Cardiac muscle cell (in vitro differentiated cells and primary cell): ENCODE measurements at regions not wholly inside any gene's neighbourhood (a gene's known extent, or its start where the extent isn't known, plus 50 kb on each side); places are given as distances from the start of the nearest gene placed in this dataset.

Experiments
- DNase-seq, 2 donors: peaks; one replicate each; pipeline versions ENCODE4 v3.0.0 to v3.0.0-alpha.2; 2010 to 2017; ENCODE audit warnings: low read depth in 1 of 2, low spot score in 1 of 2
- H3K27ac ChIP-seq: fragments of 200-600 bp; sonication (generic); 2 replicates; pipeline ENCODE4 v1.5.1; 2016
- H3K27me3 ChIP-seq: fragments of 200-600 bp; sonication (generic); 2 replicates; pipeline ENCODE4 v1.6.0; 2016; ENCODE audit warnings: control low read depth
- H3K36me3 ChIP-seq: fragments of 200-600 bp; sonication (generic); 2 replicates; pipeline ENCODE4 v1.5.1; 2016; ENCODE audit warnings: control low read depth
- H3K4me1 ChIP-seq: fragments of 200-600 bp; sonication (generic); 2 replicates; pipeline ENCODE4 v1.8.1; 2017; ENCODE audit warnings: low read depth, mild to moderate bottlenecking, mixed run types
- H3K4me3 ChIP-seq: fragments of 200-600 bp; sonication (generic); 2 replicates; pipeline ENCODE4 v1.5.1; 2016; ENCODE audit warnings: mild to moderate bottlenecking
- H3K9me3 ChIP-seq: fragments of 200-600 bp; sonication (generic); 2 replicates; pipeline ENCODE4 v1.5.1; 2017; ENCODE audit warnings: low read depth, mild to moderate bottlenecking, control low read depth
- CTCF ChIP-seq: IDR thresholded peaks from 2 replicates; pipeline ENCODE4 v1.5.1; 2012; ENCODE audit warnings: low read depth, mild to moderate bottlenecking, low read length

DNA sequence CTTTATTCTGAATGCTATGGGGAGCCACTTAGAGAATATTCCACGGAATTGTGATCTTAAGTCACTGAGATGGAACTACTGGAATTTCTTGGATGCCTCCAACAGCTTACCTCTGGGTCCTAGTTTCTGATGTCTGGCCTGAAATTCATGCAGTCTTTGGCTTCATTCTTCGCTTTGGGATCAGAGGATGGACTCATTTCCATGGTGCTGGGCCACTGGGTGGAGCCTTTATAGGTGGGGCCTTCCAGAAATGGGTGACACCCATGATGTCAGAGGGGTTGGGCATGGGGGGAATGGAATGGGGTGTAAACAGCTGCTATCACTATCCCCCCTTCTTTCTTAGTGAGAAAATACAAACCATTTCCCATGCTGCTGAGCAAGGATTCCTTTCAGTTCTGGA lies 73.7 kb upstream of the FGGY start:
- no peaks in the 10 kb centered on the region for H3K27me3 ChIP-seq
- H3K27ac ChIP-seq = no peak overlapping the region
- H3K9me3 ChIP-seq = no peaks in the 10 kb centered on the region
- H3K36me3 ChIP-seq = no peaks in the 10 kb centered on the region
- TF ChIP-seq CTCF = no peak
- H3K4me3 ChIP-seq = no peak overlapping the region
- DNase-seq = no peak
- H3K4me1 ChIP-seq = peaks cover 3% of the 10 kb centered on the region

DNA sequence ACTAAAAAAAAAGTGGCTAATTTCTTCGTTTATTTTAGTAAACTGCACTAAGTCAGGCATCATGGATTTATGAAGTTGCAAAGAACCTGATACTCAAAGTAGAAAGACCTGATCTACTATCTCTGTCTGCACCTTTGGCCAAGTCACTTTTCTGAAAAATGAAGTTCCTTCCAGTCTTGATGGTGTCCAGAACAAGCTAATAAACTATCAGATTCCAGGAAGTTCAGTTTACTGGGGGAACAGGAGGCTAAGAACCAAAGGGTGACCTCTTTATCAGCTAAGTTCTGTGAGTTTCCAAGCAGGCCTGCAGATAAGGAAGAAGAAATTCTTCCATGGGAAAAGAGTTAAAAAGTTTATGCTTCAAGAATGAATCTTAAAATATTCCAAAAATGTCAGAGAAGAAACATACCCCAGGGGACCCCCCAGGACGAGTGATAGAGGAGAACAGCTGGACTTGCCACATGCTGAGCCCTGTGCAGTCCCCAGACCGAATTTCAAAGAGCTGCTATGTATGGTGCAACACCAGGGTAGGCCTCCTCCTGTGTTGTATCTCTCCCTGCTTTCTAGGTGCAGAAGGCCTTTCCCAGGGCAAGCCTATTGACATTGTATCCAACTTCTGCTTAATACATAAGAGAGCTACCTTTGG lies 72.8 kb upstream of the FGGY start:
- Histone ChIP-seq H3K27ac (no peak overlapping the region), H3K9me3 (no peaks in the 10 kb centered on the region), H3K36me3 (no peaks in the 10 kb centered on the region), H3K4me3 (no peak overlapping the region), H3K4me1 (peaks cover 3% of the 10 kb centered on the region), H3K27me3 (no peaks in the 10 kb centered on the region)
- peak; percentile 3 to 82 for DNase-seq
- no peak for TF ChIP-seq CTCF

GRCh38 chr1:59225594-59226316 lies 71.1 kb upstream of the FGGY start:
- no peak overlapping the region for H3K27ac ChIP-seq
- DNase-seq = no peak

DNA sequence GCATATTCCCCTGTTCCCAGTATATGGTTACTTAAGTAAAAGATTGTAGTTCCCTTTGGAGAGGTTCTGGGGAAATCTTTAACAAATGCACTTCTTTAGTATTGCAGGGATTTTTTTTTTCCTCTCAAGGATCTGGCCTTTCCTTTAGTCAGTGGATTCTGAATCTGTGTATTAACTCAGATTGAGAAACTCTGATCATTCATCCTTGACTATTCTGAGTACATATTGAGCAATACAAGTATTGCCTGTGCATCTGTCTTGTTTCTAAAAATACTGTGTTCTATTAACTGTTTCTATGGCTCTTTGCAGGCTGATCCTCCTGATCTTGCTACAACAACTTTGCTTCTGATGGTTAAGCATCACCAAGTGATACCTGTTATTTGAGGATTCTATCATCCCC lies 67.8 kb upstream of the FGGY start:
- no peak for TF ChIP-seq CTCF
- Histone ChIP-seq H3K4me1 (peaks cover under 1% of the 10 kb centered on the region), H3K9me3 (no peaks in the 10 kb centered on the region), H3K36me3 (no peaks in the 10 kb centered on the region), H3K27ac (no peak overlapping the region), H3K4me3 (no peak overlapping the region), H3K27me3 (no peaks in the 10 kb centered on the region)
- DNase-seq = peak in 1 of 2 donors; percentile 62

More at GRCh38 chr1:59225594-59226316, 71.1 kb upstream of the FGGY start:
- Histone ChIP-seq H3K36me3 (no peaks in the 10 kb centered on the region), H3K4me3 (no peak overlapping the region), H3K4me1 (peaks cover 3% of the 10 kb centered on the region), H3K27me3 (no peaks in the 10 kb centered on the region), H3K9me3 (no peaks in the 10 kb centered on the region)
- no peak for TF ChIP-seq CTCF

DNA sequence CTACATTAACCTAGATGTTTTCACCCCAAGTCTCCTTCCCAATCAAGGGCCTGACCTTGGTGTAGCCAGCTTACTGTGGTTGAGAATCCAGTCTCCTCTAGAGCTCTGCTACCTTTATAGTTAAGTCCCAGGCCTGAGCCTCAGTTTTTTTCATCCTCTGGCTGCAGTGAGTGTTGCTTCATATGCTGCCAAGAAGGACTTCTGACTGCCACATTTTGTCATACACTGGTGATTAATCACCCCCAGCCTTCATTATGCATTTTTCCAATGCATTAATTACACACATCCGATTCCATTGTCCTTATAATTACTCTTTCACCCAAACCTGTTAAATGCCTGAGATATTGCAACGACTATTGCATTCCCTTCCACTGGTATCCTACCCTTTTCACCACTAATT lies 66.3 kb upstream of the FGGY start:
- Histone ChIP-seq H3K27me3 (no peaks in the 10 kb centered on the region), H3K9me3 (no peaks in the 10 kb centered on the region), H3K36me3 (no peaks in the 10 kb centered on the region), H3K4me3 (no peak overlapping the region), H3K27ac (no peak overlapping the region), H3K4me1 (no peaks in the 10 kb centered on the region)
- TF ChIP-seq CTCF = no peak
- no peak for DNase-seq
